ENCODE measurements at regions not wholly inside any gene's neighbourhood (a gene's known extent, or its start where the extent isn't known, plus 50 kb on each side); places are given as distances from the start of the nearest gene placed in this dataset.

- TF ChIP-seq MAX (IDR thresholded peaks at IDR 0.05; ENCODE audit: low read depth): no peak
- TF ChIP-seq, protein P1, sequence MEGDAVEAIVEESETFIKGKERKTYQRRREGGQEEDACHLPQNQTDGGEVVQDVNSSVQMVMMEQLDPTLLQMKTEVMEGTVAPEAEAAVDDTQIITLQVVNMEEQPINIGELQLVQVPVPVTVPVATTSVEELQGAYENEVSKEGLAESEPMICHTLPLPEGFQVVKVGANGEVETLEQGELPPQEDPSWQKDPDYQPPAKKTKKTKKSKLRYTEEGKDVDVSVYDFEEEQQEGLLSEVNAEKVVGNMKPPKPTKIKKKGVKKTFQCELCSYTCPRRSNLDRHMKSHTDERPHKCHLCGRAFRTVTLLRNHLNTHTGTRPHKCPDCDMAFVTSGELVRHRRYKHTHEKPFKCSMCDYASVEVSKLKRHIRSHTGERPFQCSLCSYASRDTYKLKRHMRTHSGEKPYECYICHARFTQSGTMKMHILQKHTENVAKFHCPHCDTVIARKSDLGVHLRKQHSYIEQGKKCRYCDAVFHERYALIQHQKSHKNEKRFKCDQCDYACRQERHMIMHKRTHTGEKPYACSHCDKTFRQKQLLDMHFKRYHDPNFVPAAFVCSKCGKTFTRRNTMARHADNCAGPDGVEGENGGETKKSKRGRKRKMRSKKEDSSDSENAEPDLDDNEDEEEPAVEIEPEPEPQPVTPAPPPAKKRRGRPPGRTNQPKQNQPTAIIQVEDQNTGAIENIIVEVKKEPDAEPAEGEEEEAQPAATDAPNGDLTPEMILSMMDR (IDR thresholded peaks at IDR 0.05): no peak
Observed at GRCh38 chr2:217703102-217703501, 299.7 kb downstream of the TNS1 start.
